ENCODE measurements at regions not wholly inside any gene's neighbourhood (a gene's known extent, or its start where the extent isn't known, plus 50 kb on each side); places are given as distances from the start of the nearest gene placed in this dataset.

DNA sequence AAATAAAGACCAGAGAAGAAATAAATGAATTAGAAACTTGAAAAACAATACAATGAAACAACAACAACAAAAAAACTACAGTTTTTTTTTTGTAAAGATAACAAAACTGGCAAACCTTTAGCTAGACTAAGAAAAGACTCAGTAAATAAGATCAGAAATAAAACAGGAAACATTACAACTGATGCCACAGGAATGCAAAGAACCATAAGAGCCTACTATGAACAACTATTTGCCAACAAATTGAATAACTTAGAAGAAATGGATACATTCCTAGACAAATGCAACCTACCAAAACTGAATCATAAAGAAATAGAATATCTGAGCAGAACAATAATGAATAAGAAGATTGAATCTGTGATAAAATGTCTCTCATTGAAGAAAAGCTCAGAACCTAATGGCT is 742.0 kb downstream of the ADGRL2 start:
- no peak for TF ChIP-seq POLR2AphosphoS5 (IDR thresholded peaks at IDR 0.05; ENCODE audit: borderline replicate concordance, low read depth, low read length)
- TF ChIP-seq EZH2 (IDR thresholded peaks at IDR 0.05) = no peak

Measured in SK-N-MC (cell line).